Ishikawa (cell line): ENCODE measurements at regions not wholly inside any gene's neighbourhood (a gene's known extent, or its start where the extent isn't known, plus 50 kb on each side); places are given as distances from the start of the nearest gene placed in this dataset.

ENCODE experiments used
- CEBPB ChIP-seq: IDR thresholded peaks from 2 replicates; pipeline ENCODE4 v1.6.1; 2012
- EGR1 ChIP-seq: IDR thresholded peaks from 2 replicates; pipeline ENCODE4 v1.6.1; 2012
- EP300 ChIP-seq: IDR thresholded peaks from 2 replicates; pipeline ENCODE4 v1.6.1; 2012; ENCODE audit warnings: borderline replicate concordance
- RAD21 ChIP-seq: IDR thresholded peaks from 2 replicates; pipeline ENCODE4 v1.6.1; 2012; ENCODE audit warnings: low read depth
- TCF12 ChIP-seq: IDR thresholded peaks from 2 replicates; pipeline ENCODE4 v1.6.1; 2012; ENCODE audit warnings: low read depth

DNA sequence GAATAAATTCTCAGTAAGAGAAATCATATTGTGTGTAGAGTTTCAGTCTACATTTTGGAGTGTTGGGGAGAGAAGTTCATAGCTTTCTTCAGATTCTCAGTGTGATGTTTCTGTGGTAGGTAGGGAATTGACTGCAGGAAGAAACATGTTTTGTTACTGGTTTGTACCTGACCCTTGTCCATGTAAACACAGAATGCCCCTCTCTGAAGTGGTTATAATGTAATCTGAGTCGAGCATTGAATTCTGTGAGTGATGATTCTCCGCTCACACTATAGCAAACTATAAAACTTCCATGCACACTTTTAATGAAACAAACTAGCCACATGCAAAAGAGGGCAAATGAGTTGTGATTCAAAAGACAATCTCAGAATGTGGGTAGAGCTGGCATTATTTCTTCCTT, 433.2 kb downstream of the USP25 start:
- TF ChIP-seq RAD21: no peak
- no peak for TF ChIP-seq TCF12
- no peak for TF ChIP-seq EP300
- no peak for TF ChIP-seq EGR1
- no peak for TF ChIP-seq CEBPB
